Right atrium auricular region (tissue), 2 donors: ENCODE measurements at regions not wholly inside any gene's neighbourhood (a gene's known extent, or its start where the extent isn't known, plus 50 kb on each side); places are given as distances from the start of the nearest gene placed in this dataset.

Experiments
- DNase-seq: peaks from one replicate; pipeline ENCODE4 v3.0.0-alpha.2; 2019; ENCODE audit warnings: low spot score
- H3K27ac ChIP-seq, 2 donors: fragments of 200-600 bp; sonication (generic); 1 replicate in 1 of 2; 2 replicates in 1 of 2; pipeline ENCODE4 v1.5.1; 2016 to 2019
- H3K27me3 ChIP-seq, 2 donors: fragments of 200-600 bp; sonication (generic); one replicate each; pipeline versions ENCODE4 v1.5.1 to v1.6.0; 2017 to 2019
- H3K36me3 ChIP-seq: fragments of 200-600 bp; sonication (generic); one replicate; pipeline ENCODE4 v1.5.1; 2016
- H3K4me1 ChIP-seq, 2 donors: fragments of 200-600 bp; sonication (generic); one replicate each; pipeline versions ENCODE4 v1.5.1 to v1.6.0; 2017 to 2019
- H3K4me3 ChIP-seq, 2 donors: fragments of 200-600 bp; sonication (generic); 1 replicate in 1 of 2; 2 replicates in 1 of 2; pipeline ENCODE4 v1.5.1; 2017 to 2019; ENCODE audit warnings: mild to moderate bottlenecking in 1 of 2, moderate library complexity in 1 of 2
- H3K9me3 ChIP-seq, 2 donors: fragments of 200-600 bp; sonication (generic); one replicate each; pipeline ENCODE4 v1.5.1; 2019
- CTCF ChIP-seq, 2 donors: fragments of 200-600 bp; sonication (generic); IDR thresholded peaks; one replicate each; pipeline ENCODE4 v1.5.1; 2019; ENCODE audit warnings: antibody characterized with exemption in 2 of 2

- no peaks in the 10 kb centered on the region for H3K36me3 ChIP-seq
- H3K4me3 ChIP-seq, result no peak overlapping the region
- H3K27me3 ChIP-seq, result no peaks in the 10 kb centered on the region
- no peak for DNase-seq
- TF ChIP-seq CTCF (IDR thresholded peaks at IDR 0.05), result no peak
- no peaks in the 10 kb centered on the region for H3K9me3 ChIP-seq
- H3K27ac ChIP-seq, result no peak overlapping the region
- H3K4me1 ChIP-seq, result no peaks in the 10 kb centered on the region
These were observed 276.2 kb downstream of the MDFIC start for GRCh38 chr7:115198143-115198542.

- Histone ChIP-seq H3K27me3 (no peaks in the 10 kb centered on the region), H3K9me3 (no peaks in the 10 kb centered on the region), H3K27ac (no peak overlapping the region), H3K4me1 (no peaks in the 10 kb centered on the region), H3K36me3 (no peaks in the 10 kb centered on the region), H3K4me3 (no peak overlapping the region)
- DNase-seq, result no peak
- TF ChIP-seq CTCF (IDR thresholded peaks at IDR 0.05), result no peak
These were observed 273.3 kb downstream of the MDFIC start for GRCh38 chr7:115195208-115195607.

GRCh38 chr7:115191526-115191925, 269.6 kb downstream of the MDFIC start:
- no peak for DNase-seq
- no peak overlapping the region for H3K27ac ChIP-seq
- no peaks in the 10 kb centered on the region for H3K27me3 ChIP-seq
- no peaks in the 10 kb centered on the region for H3K36me3 ChIP-seq
- H3K4me1 ChIP-seq, result no peaks in the 10 kb centered on the region
- TF ChIP-seq CTCF (IDR thresholded peaks at IDR 0.05), result no peak
- H3K4me3 ChIP-seq, result no peak overlapping the region
- H3K9me3 ChIP-seq, result no peaks in the 10 kb centered on the region

- H3K4me3 ChIP-seq, result no peak overlapping the region
- H3K27me3 ChIP-seq, result no peaks in the 10 kb centered on the region
- no peaks in the 10 kb centered on the region for H3K36me3 ChIP-seq
- H3K4me1 ChIP-seq, result no peaks in the 10 kb centered on the region
- DNase-seq, result no peak
- no peaks in the 10 kb centered on the region for H3K9me3 ChIP-seq
- H3K27ac ChIP-seq, result no peak overlapping the region
- no peak for TF ChIP-seq CTCF (IDR thresholded peaks at IDR 0.05)
These were observed 261.6 kb downstream of the MDFIC start for GRCh38 chr7:115183431-115184057.

GRCh38 chr7:115178835-115179234, 256.9 kb downstream of the MDFIC start:
- DNase-seq, result no peak
- no peak for TF ChIP-seq CTCF (IDR thresholded peaks at IDR 0.05)
- Histone ChIP-seq H3K36me3 (no peaks in the 10 kb centered on the region), H3K4me3 (no peak overlapping the region), H3K4me1 (no peaks in the 10 kb centered on the region), H3K27ac (no peak overlapping the region), H3K9me3 (no peaks in the 10 kb centered on the region), H3K27me3 (no peaks in the 10 kb centered on the region)

GRCh38 chr7:115177823-115178222, 255.9 kb downstream of the MDFIC start:
- Histone ChIP-seq H3K4me3 (no peak overlapping the region), H3K4me1 (no peaks in the 10 kb centered on the region), H3K27ac (no peak overlapping the region), H3K36me3 (no peaks in the 10 kb centered on the region), H3K27me3 (no peaks in the 10 kb centered on the region), H3K9me3 (no peaks in the 10 kb centered on the region)
- DNase-seq, result no peak
- TF ChIP-seq CTCF (IDR thresholded peaks at IDR 0.05), result no peak
